M059J (cell line): ENCODE measurements at regions not wholly inside any gene's neighbourhood (a gene's known extent, or its start where the extent isn't known, plus 50 kb on each side); places are given as distances from the start of the nearest gene placed in this dataset.

ENCODE experiments used
- DNase-seq: peaks from one replicate; pipeline ENCODE4 v3.0.0-alpha.2; 2012; ENCODE audit warnings: low read depth

DNA sequence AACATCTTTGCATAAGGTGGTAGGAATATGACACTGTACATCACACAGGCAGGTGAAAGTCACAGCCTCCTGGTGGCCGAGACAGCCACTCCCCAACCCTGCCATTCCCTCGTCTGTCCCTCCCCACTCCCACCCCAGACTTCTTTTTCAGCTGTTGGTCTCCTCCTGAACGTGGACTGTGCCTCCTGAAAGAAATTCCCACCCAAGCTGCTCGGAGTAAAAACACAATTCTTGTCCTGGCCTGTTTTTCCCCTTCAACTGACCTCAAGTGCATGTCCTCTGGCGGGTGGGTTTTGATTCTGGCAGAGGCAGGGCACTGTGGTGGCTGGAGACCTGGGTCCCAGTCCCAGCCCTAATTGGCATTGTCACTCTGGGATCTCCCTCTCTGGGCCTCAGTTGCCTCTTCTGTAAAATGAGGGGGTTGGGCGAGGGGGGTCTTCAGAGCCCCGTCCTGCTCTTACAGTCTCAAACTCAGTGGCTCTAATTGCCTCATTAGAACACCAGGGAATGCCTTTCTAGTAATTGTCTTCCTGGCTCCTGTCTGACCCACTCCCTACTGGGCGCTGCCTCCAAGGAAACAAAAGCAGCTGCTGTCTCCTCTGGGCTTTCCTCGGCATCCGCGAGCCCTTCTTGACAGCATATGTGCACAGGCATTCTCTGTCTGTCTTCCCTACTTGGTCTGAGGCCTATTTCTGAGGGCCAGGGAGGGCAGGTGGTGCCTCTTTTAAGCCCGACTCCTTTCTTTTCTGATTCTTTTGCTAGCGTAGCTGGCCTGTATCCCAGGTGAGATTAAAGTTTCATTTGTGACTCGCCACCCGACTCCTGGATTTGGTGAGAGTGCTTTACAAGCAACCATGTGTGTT is 186.6 kb upstream of the RMST start:
- no peak for DNase-seq

DNA sequence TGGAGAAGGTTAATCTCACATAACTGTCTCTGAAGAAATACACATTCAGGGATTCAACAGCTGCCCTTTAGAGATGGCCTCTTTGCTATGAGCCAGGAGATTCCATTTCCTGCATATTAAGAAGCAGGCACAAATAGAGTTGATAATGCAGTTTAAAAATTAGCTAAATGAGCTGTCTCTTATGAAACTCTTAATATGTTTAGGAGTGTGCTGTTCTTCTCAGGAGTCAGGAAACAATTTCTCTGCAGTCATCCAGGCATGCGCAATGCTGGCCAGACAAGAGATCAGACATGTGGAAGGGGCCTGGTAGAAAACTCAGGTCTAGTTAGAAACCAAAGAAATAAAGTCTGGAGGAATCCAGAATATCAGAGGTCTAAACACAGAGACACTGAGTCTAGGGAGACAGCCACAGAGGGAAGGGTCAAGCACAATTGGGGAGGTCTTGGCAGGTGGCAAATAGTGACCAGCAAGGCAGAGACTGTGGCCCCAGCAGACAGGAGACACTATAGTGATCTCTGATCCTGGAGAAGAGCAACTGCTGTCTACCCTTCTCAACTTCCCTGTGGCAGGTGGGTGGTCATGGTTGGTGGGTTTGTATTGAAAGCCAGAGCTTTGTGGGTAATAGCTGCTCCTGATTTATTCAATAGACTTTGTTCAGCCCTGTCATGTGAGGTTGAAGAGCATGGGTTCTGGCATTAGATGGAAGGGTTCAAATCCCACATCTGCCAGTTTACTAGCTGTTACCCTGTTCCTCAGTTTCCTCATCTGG is 185.8 kb upstream of the RMST start:
- no peak for DNase-seq

DNA sequence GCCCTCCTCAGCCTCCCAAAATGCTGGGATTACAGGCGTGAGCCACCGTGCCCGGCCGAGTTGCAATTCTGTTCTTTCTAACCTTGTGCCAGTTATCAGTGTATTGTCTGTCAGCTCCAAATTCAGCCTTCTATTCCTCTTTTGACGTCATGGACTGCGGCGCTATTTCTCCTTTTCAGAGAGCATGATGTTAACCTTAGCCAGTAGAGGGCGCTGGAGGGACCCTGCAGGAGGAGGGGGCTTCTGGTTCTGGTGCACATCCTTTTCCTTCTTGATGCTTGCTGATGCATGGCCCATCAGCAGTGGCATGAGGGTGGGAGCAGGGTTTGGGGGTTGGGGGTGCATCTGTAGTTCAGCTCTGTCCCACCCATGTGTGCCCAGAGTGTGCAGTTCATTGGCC is 179.3 kb upstream of the RMST start:
- no peak for DNase-seq

DNA sequence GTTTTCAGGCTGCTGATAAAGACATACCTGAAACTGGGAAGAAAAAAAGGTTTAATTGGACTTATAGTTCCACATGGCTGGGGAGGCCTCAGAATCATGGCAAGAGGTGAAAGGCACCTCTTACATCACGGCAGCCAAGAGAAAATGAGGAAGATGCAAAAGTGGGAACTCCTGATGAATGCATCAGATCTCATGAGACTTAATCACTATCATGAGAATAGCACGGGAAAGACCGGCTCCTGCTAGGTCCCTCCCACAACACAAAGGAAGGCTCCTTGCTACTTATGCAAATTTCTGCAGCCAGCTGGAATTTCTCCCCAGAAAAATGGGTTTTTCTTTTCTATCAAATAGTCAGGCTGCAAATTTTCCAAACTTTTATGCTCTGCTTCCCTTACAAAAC is 174.1 kb upstream of the RMST start:
- DNase-seq, result no peak

DNA sequence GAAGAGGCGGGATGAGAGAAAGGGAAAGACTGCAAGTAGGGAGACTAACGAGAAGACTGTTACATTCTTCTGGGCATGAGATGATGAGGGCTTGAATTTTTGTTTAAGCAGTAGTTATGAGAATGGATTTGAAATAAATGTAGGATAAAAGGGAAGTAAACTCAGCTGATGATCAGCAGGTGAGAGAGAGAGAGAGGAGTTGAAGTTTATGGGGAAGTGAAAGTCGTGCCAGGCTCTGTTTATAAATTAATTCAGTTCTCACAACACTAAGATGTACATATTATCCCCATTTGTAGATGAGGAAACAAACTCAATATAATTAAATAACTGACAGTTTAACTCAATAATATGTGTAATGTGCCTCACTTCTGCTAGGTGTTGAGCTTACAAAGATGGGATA is 170.0 kb upstream of the RMST start:
- DNase-seq, result no peak

DNA sequence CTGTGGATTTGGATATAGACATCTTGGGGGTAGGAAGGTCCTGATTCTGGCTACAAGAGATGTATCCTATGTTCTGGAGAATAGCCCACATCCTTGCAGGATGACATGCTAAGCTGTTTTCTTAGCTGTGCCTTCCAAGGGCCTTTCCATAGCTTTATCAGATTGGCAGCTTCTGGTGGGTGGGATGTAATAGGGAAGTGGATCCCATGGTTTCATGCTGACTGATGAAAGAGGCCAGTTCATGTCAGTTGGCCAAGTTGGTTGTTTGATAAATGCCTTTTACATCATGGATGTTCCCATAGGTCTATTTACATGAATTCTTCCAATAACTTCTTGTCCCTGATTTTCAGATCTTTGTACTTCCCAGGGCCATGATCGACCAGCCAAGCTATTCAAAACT is 169.1 kb upstream of the RMST start:
- DNase-seq, result no peak

DNA sequence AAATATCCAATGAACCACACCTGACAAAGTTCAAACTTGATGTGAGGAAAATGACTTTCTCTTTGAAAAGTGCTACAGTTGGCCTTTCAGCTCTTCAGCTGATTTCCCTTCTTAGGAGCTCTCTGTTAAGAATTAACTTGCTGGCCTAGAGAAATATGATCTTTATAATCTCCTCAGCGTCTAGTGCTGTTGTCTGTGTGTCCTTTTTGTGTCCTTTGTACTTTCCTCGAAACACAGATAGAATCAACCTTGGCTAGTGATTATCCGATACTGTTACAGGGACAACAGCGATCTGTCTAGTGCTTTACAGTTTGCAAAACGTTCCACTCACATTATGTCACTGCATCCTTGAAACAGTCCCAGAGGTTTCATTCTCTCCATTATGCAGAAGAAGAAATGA is 162.8 kb upstream of the RMST start:
- DNase-seq, result no peak

DNA sequence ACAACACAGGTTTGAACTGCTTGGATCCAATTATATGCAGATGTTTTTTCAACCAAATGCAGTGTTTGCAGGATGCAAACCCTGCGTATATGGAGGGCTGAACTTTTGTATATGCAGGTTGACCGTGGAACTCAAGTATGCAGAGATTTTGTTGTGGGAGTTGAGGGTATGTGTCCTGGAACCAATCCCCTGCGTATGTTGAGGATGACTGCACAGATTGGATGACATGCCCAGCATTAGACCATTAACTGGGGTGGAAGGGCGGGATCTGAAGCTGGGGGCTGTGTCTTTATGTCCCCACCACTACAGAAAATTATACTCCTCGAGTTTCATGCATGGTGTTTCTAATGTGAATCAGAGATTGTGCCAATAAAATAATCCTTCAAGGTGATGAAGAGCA is 162.2 kb upstream of the RMST start:
- DNase-seq, result no peak

DNA sequence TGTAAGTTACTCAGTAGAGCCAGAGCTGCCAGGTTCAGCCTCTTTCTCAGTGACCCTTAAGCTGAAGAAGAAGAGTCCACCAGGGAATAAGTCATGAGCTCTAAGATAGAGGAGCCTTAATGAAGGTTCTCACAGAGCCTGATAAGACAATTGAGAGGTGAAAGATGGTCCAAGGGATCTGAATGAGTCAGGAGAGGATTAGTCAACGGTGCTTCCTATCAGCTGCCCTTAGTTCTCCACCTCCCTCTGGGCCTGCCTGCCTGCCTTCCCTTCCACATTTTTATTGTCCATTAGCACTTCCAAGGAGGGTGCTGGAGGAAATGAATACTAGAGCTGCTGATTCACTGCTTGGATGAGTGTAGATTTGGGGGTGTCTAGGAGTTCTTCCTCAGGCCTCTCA is 161.7 kb upstream of the RMST start:
- DNase-seq, result no peak

DNA sequence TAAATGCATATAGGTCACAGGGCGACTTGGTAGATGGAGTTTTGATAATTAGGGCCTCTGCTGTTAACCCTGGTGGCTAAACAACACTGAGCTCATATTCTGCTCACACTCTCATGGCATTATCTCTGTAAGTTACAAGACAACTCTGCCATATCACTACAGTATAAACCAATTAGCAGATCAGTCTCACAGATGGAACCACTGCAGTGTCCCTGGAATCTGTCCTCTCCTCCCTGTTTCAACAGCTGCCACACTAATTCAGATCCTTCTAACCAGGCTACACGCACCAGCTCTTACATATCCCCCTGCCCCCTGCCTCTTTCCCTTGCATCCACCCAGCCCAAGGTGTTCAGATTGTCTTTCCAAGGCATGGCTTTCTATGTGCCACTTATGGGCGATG is 161.0 kb upstream of the RMST start:
- DNase-seq, result no peak

DNA sequence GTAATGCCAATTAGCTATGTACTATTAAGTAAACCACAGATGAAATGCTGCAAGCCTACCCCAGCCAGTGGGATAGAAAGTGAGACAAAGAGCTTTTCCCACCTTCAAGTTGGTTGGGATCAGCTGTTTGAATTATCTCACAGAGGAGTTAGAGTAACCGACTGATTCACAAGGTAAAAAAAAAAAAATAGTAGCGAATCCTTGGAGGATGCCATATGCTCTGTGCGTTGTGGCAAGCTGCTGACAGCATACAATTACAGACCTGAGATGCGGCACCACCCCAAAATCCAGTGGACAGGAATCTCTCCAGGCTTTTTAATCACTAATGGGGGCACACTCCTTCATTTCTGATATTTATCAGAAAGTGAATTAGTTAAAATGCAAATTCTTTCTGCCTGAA is 157.0 kb upstream of the RMST start:
- DNase-seq, result no peak

DNA sequence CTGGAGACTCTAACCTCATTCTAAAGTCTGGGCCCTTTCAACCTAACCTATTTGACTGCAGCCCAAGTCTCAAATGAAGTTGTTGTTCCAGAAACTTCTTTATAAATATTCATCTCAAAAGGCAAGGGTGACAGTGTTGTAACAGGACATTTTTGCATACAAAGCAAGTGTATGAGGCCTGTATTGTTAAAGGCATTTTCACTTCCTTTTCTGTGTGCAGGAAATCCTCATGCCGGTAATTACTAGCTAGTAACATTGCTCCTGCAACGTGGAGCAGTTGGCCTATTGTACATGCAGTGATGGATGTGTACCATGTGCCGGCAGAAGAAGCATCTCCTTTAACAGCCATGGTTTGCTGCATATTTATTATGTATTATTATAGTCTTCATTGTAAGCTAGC is 156.5 kb upstream of the RMST start:
- DNase-seq, result no peak

DNA sequence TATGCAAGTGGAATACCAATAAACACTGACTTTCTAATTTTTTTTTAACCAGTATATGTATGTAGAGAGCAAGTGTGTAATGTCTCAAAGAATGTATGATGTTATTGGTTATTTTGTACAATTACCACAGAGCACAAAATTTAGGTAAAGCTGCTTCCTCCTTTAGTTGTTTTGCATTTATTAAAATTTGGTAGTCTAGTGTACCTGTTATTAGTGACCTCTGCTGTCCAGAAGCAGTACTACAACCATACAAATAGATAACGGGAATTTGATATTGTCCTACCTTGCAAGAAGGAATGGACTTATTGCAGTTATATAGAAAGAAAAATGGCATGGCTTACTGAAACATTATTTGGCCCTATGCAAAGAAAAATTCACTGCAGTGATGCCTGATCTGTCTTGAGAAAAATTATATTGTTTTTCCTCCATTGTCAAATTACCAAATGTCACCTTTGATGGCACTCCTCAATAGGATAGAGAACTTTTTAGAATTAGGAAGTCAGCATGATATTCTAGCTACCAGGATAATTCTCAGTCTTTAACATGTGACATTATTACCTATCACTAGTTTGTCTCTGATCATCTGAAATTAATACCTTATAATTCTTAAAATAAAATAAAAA is 153.9 kb upstream of the RMST start:
- DNase-seq, result peak; percentile 38

DNA sequence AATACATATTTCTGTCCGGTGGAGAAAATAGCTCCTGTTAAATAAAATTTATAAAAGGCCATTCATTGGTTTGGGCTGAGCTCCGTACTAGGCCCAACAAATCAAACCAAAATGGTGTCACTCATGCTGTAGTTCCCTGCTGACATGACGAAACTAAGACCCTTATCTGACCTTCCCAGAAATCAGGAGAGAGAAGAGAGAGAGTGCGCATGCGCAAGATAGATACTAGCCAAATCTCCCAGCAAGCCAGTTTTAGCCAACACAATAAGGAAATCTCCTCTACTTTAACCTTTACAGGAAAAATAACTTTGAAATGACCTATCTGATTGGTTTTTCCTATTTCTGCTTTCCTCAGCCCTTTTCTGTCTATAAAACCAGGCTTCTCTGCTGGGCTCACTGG is 152.7 kb upstream of the RMST start:
- no peak for DNase-seq

DNA sequence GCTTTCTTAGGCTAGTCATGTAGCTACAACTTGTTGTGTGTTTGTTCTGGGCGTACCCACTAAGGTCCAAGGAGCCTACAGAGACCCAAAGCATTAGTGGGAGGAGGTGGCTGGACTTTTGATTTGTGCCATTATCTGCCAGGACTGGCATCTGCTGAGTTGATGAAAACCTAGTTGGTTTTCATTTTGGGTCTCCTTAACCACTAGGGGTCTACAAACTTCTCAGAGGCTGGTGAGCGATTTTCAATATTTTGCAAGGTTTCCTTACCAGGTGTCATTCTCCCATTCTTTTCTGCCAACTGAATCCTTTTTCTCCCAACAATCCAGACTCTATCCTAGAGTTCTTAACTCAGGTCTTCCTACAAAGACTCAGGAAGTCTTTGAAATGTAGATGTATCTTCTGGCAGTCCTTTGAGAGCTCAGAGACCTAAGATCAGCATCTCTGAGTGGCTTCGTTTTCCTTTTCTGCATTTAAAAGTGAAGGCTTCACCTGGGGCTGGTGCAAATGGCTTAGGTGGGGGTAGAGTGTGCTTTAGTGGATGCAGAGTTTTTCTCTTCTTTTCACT is 150.0 kb upstream of the RMST start:
- no peak for DNase-seq

DNA sequence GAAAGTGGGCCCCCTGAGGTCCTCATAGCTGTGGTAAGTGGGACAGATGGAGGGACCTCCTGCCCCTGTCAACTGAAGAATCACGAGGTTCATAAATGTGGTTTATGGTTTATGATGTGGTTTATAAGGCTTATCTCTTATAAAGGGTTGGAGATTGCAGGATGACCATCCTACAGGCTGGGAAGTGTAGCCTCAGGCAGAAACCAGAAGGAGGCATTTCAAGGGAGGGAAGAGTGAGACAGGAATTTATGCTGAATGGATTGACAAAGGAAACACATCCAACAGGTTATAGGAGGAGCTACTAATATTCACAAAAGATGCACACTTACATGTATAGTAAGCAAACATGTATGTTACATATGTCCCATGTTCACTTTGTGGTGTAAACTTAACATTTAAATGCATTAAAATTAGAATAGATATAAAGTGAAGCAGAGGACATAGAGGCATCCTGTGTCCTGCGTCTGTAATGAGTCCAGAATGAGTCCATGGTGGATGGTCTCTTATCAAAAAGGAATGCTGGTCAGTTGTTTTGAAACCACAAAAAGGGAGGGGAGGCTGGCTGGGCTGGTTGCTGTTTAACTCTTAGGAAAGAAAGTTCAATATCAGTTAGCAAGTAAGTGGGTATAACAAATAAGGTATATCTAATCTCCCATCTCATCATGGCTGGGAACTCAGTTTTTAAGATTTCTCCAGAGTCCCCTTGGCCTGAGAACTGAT is 149.0 kb upstream of the RMST start:
- peak; percentile 1 for DNase-seq

DNA sequence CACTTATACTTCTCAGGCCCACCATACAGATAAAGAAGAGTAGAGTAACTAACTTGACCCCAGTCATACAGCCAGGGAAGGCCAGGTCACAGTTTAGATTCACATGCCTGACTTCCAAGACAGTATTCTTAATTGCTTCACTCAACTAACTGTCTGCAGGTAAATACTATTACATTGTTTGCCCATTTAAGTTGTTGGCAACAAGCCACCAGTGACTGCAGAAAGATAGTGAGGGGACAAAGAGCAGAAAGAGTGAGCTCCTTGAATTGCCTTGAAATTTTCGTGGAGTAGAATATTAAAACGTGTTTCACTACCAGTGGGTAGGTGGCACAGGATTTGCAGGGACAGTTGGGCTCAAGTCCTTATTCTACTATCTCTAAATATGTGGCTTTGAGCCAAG is 146.3 kb upstream of the RMST start:
- no peak for DNase-seq

DNA sequence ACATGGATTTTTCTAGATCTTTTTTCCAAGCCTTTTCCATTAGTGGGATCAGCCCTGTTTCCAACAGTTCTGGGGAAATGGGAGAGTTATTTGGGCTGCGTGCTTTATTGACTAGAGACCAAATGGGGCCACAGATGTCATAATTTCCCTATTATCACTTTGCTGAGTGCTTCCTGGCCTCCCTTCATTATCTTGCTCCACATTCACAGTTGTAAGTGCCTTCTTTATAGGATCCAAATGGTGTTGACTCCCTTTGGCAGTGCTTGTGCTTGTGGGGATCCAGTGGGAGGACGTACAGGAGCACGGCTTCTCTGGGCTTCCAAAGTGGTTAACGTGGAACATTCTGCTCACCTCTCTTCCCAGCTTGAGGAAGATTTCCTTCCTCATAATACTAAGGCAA is 141.0 kb upstream of the RMST start:
- DNase-seq, result no peak

DNA sequence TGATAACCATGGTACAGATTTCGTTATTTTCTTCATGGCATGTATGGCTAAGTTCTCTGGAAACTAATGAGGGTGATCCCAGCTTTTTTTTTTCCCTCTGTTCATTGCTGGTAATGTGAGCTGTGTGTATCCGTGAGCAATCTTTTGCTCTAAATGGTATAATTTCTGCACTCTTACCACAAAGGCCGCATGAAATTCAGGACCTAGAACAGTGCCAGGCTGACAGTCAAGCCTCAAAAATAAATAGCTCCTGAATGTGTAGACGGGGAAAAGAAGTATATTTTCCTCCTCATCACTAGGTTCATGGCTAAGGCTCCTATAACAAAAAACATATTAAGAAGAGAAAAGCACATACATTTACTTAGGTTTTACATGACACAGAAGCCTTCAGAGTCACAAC is 140.2 kb upstream of the RMST start:
- no peak for DNase-seq

DNA sequence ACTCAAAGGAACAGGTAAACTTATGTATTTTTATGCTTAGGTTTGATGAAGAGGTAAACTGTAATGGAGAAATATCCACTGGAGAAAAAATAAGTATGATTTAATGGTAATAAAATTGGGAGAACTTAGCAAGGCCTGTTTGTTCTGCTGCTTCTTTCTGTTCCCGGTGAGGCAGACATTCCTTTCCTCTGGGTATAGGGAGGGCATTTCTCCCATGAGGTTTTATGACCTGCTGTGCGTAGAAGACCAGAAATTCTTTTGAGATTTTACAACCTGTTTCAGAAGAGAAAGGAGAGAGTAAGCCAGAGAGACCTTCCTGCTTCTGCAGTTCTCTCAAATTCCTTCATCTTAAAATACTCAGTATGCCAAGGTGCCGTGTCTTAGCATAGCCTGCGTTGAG is 139.4 kb upstream of the RMST start:
- DNase-seq, result no peak

DNA sequence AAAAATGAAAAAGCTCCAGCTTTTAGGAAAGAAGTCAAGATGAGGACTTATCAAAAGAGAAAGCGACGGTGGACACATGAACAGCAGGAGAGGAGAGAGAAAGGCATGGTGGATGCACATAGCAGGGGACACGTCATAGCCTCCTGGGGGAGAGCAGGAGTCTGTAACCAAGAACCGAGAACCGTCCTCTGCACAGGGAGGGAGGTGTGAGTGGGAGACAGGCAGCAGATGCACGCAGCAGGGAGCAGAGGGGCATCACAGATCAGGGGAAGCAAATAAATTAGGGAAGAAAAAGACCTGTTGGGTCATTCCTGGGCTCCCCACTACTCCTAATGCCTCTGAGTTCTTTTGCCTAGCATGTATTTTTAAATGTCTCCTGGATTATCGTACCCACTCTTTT is 138.1 kb upstream of the RMST start:
- no peak for DNase-seq

DNA sequence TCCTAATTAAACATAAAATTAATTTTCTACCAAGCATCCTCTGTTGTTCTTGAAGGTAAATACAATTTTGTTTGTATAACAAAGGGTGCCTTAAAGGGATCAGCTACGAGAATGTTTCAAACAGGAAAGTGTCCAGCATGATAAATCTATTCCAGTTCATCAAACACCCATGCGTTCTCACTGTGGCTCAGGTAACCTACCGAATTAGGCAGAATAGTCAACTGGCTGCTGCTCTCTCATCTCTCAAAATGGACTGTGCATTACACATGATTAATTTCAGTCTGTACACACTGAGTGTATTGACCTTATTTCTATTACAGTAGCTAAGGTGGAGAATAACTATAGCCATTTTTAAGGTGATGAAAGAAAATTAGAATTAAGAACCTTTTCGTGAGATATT is 127.5 kb upstream of the RMST start:
- DNase-seq, result no peak
